Astrocyte of the cerebellum (primary cell): ENCODE measurements at regions not wholly inside any gene's neighbourhood (a gene's known extent, or its start where the extent isn't known, plus 50 kb on each side); places are given as distances from the start of the nearest gene placed in this dataset.

Experiments used
- DNase-seq: peaks from one replicate; pipeline ENCODE4 v3.0.0-alpha.2; 2011; ENCODE audit warnings: low read depth
- H3K4me3 ChIP-seq: 2 replicates; pipeline ENCODE4 v1.5.1; 2011; ENCODE audit warnings: mild to moderate bottlenecking, low read depth, low read length, moderate library complexity
- in situ Hi-C: cut with HindIII; loops from 2 replicates; pipeline ENCODE4 v1.10.0; 2017; ENCODE audit warnings: low sequenced_read_pairs
- TF ChIP-seq, protein P1 (sequence below): IDR thresholded peaks from 2 replicates; pipeline ENCODE4 v1.5.1; 2012; ENCODE audit warnings: low read length, low read depth, moderate library complexity, mild to moderate bottlenecking; ENCODE audit errors: missing control alignments

DNA sequence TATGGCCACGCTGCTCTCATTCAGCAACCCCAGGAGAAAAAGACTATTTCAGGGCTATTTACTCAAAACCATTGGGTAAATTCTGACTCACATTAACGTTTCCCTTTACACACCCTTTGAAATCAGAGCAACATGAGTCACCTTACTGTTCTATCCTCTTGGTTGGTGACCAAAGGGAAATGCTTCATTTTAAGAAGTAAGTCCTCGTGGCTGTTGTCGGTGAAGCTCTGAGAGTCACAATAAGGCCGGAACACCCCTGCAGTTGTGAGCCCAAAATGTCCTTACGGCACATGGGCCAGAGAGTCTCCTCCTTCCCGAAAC lies 56.3 kb upstream of the SPRY1 start:
- peak; percentile 70 for DNase-seq
- in situ Hi-C loops, result no loop called here
- no peak overlapping the region for H3K4me3 ChIP-seq
- TF ChIP-seq, protein P1, sequence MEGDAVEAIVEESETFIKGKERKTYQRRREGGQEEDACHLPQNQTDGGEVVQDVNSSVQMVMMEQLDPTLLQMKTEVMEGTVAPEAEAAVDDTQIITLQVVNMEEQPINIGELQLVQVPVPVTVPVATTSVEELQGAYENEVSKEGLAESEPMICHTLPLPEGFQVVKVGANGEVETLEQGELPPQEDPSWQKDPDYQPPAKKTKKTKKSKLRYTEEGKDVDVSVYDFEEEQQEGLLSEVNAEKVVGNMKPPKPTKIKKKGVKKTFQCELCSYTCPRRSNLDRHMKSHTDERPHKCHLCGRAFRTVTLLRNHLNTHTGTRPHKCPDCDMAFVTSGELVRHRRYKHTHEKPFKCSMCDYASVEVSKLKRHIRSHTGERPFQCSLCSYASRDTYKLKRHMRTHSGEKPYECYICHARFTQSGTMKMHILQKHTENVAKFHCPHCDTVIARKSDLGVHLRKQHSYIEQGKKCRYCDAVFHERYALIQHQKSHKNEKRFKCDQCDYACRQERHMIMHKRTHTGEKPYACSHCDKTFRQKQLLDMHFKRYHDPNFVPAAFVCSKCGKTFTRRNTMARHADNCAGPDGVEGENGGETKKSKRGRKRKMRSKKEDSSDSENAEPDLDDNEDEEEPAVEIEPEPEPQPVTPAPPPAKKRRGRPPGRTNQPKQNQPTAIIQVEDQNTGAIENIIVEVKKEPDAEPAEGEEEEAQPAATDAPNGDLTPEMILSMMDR, result no peak

DNA sequence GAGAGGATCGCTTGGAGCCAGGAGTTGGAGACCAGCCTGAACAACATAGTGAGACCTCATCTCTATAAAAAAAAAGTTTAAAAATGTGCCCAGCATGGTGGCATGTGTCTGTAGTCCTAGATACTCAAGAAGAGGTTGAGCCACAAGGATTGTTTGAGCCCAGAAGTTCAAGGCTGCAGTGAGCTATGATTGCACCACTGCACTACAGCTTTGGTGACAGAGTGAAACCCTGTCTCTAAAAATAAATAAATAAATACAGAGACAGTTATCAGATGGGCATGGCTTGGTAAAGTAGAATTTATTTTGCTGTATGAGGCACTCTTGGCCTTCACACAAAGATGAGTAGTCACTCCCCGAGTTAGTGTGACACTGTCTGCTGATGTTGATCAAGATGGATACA lies 54.1 kb upstream of the SPRY1 start:
- no peak for DNase-seq
- TF ChIP-seq, protein P1, result no peak
- in situ Hi-C loops, result no loop called here
- H3K4me3 ChIP-seq, result no peak overlapping the region

DNA sequence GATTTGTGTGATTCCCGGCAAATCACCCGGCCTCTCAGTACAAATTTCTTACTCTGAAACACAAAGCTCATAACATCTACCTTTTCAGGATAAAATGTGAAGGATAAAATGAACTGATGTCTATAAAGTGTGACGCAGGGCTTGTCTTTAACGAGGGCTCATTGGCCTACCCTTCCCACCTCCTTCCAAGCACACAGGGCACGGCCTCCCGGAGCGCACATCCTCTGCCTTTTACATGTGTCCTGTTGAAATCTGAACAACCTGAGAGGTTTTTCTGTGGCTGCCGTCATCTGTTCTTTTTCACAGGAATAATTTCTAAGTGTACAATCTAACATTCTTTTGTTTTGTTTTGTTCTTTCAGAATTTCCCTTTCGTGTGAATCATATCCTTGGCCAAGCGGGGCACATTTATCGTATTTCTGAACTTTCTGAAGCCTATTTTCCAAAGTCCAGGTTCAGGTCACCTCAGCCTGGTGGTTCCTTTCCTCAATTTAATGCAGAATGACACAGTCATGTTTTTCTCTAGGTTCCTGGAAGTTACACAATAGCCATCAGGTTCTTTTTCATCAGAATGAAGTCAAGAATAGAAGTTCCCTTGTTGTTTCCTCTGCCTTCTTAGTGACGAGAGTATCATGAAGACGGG lies 53.1 kb upstream of the SPRY1 start:
- DNase-seq, result no peak
- H3K4me3 ChIP-seq, result no peak overlapping the region
- in situ Hi-C loops, result no loop called here
- TF ChIP-seq, protein P1, result no peak

DNA sequence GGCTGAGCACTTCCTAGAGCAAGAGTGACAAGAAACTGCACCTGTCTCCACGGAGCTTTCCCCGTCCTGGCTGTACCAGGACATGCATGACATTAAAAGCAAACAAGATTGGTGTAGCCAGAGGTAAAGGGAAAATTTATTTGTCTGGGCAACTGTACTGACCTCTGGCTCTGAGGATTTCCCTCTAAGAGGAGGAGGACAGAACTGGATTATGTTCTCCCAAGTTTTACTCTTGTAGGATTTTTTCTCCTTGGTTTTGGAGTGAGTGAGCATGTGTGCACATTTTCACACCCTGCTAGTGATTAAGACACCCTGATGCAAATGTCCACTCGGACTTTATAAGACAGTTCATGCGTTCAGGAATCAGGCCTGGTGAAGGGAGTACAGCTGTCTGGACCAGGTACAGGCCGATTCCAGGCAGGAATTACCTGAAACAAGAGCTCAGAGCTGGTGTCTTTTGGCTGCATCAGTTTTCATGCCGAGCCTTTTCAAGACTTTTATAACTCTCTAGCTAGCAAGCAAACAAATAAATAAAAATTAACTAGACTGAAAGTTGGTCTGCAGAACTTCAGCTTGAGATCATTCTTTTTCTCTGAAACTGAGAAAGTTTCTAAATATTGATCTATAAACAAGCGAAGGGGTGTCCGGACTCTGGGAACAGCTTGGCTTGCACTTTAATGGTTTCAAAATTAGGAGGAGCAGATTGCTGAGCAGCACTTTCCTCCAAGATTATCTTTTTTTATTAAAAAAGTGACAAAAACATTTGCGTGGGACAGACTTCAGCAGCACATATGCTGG lies 51.3 kb upstream of the SPRY1 start:
- no peak for DNase-seq
- in situ Hi-C loops, result no loop called here
- no peak overlapping the region for H3K4me3 ChIP-seq
- TF ChIP-seq, protein P1, result no peak

DNA sequence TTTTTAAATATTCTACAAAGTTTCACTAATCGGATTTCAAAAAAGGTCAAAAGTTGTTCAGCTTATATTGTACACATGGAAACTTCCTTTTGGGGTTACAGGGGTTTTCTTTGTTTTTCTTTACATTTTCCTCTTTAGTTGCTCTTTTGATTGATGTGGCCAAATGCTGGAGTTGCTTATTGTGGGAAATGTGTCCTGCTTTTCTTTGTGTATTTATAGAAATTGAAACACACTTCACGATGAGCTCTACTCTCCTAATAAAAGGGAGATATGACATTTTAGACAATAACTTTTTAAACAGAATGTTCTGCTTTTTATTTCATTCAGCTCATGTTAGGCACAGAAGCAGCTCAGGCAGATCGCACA lies 50.7 kb upstream of the SPRY1 start:
- H3K4me3 ChIP-seq, result no peak overlapping the region
- DNase-seq, result no peak
- in situ Hi-C loops, result no loop called here
- TF ChIP-seq, protein P1, result no peak

DNA sequence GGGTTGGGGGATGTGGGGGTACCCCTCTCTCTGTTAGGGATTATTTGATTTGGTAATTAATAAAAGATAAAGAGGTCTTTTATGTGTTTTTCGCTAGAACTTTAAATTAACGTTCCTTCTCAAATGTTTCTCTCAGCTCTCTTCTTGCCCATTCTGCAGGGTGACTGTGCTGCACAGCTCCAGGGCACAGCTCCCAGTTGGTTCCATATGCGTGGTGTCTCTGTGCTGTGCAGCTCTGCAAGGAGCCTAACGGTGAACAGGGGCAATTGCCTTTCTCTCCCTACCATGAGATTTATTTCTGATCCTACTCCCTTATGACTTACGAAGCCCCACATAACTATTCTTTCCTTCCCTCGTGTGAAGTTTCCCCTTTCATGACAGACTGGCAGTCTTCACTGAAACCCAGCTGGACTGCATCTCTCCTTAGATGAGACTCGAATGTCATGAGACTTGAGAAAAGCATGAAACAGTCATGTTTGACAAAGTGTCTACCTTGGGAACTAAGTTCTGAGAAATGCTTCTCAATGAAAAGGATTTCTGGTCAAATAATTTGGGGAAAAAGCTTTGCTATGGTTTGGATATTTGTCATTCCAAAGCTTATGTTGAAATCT lies 50.2 kb upstream of the SPRY1 start:
- H3K4me3 ChIP-seq, result no peak overlapping the region
- DNase-seq, result no peak
- TF ChIP-seq, protein P1, result no peak
- in situ Hi-C loops, result no loop called here
